PC-3 (cell line): ENCODE measurements at regions not wholly inside any gene's neighbourhood (a gene's known extent, or its start where the extent isn't known, plus 50 kb on each side); places are given as distances from the start of the nearest gene placed in this dataset.

ENCODE experiments used
- EZH2 ChIP-seq: fragments of 300-600 bp; sonication (generic); IDR thresholded peaks from one replicate; pipeline ENCODE4 v1.6.1; 2017; ENCODE audit warnings: antibody characterized with exemption, mild to moderate bottlenecking, low read length; ENCODE audit not compliant: unreplicated experiment
- EZH2phosphoT487 ChIP-seq: fragments of 300-600 bp; sonication (generic); IDR thresholded peaks from 2 replicates; pipeline ENCODE4 v1.6.1; 2018; ENCODE audit warnings: mild to moderate bottlenecking, antibody characterized with exemption, low read length, borderline replicate concordance
- TF ChIP-seq, protein P1 (sequence below): fragments of 300-600 bp; sonication (generic); conservative IDR thresholded peaks from 2 replicates; pipeline ENCODE4 v1.5.1; 2017; ENCODE audit warnings: antibody characterized with exemption, low read depth, mild to moderate bottlenecking, low read length

DNA sequence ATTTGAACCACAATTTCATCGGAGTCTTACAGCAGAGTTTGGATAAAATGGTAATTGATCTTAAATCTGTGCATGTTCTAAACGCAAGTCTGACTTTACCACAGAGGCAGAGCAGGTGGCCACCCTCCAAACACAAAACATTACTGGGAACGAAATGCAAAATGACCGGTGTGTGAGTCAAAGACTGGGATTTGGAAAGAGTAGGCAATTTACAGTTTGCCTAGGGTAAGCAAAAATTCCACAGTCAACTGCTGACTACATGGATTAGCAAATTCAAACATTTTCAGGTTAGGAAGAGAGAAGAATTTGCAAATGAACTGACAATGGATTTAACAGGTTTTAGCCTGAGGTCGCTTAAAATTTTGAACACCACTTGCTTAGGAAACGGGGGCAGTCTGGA, 444.4 kb downstream of the HDGFL1 start:
- TF ChIP-seq, protein P1, sequence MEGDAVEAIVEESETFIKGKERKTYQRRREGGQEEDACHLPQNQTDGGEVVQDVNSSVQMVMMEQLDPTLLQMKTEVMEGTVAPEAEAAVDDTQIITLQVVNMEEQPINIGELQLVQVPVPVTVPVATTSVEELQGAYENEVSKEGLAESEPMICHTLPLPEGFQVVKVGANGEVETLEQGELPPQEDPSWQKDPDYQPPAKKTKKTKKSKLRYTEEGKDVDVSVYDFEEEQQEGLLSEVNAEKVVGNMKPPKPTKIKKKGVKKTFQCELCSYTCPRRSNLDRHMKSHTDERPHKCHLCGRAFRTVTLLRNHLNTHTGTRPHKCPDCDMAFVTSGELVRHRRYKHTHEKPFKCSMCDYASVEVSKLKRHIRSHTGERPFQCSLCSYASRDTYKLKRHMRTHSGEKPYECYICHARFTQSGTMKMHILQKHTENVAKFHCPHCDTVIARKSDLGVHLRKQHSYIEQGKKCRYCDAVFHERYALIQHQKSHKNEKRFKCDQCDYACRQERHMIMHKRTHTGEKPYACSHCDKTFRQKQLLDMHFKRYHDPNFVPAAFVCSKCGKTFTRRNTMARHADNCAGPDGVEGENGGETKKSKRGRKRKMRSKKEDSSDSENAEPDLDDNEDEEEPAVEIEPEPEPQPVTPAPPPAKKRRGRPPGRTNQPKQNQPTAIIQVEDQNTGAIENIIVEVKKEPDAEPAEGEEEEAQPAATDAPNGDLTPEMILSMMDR, result no peak
- no peak for TF ChIP-seq EZH2
- no peak for TF ChIP-seq EZH2phosphoT487
